NCI-H1930 (cell line): ENCODE measurements at regions not wholly inside any gene's neighbourhood (a gene's known extent, or its start where the extent isn't known, plus 50 kb on each side); places are given as distances from the start of the nearest gene placed in this dataset.
A peak's percentile ranks its signal among the peaks of the same experiment; 100 is the strongest.
"Not testable (repeated sequence)": the region's sequence is repeated elsewhere in the genome, so short reads cannot be mapped to it uniquely, and the experiment has no call there.

ENCODE experiments used
- DNase-seq, 2 experiments: peaks; one replicate each; lab custom pipeline; 2025; lab: John Stamatoyannopoulos, UW

- peak; percentile 22 to 52 for DNase-seq
Measured at GRCh38 chr6:99668036-99668705, 61.5 kb downstream of the PRDM13 start.

- DNase-seq: no peak
Measured at GRCh38 chr6:99689916-99690685, 83.5 kb downstream of the PRDM13 start.

DNA sequence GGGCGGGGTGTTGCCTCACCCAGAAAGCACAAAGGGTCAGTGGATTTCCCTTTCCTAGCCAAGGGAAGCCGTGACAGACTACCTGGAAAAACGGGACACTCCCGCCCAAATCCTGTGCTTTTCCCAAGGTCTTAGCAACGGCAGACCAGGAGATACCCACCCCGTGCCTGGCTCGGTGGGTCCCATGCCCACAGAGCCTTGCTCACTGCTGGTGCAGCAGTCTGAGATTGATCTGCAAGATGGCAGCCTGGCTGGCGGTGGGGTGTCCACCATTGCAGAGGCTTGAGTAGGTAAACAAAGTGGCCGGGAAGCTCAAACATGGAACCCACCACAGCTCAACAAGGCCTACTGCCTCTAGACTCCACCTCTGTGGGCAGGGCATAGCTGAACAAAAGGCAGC lies 95.7 kb downstream of the PRDM13 start:
- DNase-seq: not testable (repeated sequence)

- DNase-seq: no peak
Measured at GRCh38 chr6:99709062-99709461, 102.4 kb downstream of the PRDM13 start.

- no peak for DNase-seq
Measured at GRCh38 chr6:99711302-99711701, 104.7 kb downstream of the PRDM13 start.

DNA sequence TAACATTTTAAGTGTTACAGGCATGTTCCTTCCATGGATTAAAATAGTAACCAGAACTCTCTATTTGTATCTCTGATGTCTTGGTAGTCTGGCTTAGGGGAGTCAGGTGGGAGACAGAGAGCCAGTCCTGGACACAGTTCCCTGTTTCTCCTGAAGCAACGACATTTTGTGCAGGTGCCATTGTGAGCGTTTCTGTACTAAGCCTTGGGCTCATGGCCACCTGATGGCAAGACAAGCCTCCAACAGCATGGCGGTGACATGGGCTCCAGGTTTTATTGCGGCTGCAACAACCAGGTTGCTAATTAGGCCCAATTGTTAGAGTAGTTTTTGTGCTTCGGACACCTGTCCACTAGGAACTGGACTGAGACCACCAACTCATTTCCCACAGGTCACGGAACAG lies 105.3 kb downstream of the PRDM13 start:
- peak; percentile 74 to 91 for DNase-seq

DNA sequence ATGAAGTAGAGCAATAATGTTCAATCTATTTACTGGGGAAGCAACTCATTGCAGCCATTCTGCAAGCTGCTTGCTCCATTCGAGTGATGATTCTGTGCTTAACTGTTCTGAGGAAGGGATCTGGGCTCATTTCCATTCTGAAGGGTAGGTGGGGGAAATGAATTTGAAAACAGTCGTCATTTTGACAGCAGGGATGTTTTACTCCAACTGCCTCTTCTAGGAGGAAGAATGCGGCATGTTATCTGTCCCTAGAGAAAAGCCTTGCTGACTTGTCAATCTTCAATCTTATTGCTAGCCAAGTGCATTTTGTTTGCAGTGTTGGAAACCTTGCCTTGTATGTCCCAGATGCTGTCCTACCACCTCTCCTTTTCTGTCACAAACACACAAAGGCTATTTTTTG lies 105.9 kb downstream of the PRDM13 start:
- peak in 1 of 2 experiments; percentile 74 for DNase-seq

DNA sequence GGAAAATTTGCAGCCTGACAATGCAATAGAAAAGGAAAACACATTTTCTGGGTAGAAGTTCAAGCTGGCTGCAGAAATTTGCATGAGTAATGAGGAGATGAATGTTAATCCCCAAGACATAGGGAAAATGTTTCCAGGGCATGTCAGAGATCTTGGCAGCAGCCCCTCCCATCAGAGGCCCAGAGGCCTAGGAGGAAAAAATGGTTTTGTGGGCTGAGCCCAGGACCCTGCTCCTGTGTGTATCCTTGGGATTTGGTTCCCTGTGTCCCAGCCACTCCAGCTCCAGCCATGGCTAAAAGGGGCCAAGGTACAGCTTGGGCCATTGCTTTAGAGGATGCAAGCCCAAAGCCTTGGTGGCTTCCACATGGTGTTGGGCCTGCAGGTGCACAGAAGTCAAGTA lies 115.4 kb downstream of the PRDM13 start:
- not testable (repeated sequence) for DNase-seq

DNA sequence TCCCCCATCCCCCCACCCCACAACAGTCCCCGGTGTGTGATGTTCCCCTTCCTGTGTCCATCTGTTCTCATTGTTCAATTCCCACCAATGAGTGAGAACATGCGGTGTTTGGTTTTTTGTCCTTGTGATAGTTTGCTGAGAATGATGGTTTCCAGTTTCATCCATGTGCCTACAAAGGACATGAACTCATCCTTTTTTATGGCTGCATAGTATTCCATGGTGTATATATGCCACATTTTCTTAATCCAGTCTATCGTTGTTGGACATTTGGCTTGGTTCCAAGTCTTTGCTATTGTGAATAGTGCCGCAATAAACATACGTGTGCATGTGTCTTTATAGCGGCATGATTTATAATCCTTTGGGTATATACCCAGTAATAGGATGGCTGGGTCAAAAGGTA lies 123.6 kb downstream of the PRDM13 start:
- not testable (repeated sequence) for DNase-seq

DNA sequence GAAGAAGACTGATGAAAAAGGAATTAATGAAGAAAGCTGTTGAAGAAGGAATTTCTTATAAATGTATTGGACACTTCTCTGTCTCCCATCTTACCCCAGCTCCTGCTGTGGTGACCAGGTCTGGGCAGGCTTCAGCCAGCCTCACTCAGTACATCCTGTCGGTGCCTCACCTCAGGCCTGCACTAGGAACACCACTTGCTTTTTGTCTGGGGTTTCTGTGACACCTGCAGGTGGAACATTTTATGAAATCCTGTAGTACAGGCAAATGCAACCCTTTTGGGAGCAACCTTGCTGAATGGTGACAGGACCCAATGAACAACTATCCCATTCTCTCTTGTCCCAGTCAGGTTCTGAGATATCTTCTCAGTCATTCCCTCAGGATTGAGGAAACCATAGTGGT lies 129.7 kb downstream of the PRDM13 start:
- peak; percentile 26 to 34 for DNase-seq

DNA sequence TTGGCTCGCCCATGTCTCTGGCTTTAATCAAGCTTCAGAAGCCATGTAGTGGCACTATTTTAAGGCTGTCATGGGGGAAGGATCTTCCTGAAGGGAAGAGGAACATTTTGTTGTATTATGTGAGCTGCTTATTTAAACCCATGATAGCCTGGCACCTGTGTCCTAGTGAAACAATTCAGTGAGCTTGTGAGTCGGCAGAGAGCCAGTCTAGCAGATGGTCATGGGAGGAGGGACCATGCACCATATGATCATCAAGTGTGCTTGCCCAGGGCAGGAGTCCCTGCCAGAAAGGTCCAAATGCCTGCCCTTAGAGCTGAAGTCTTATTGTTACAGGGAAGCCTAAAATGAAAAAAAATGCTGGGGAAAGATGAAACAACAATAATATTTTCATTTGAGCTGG lies 132.9 kb downstream of the PRDM13 start:
- no peak for DNase-seq

- no peak for DNase-seq
Measured at GRCh38 chr6:99741092-99741491, 134.5 kb downstream of the PRDM13 start.

GRCh38 chr6:99743647-99744046 lies 137.0 kb downstream of the PRDM13 start:
- DNase-seq: no peak

GRCh38 chr6:99745651-99746050 lies 139.0 kb downstream of the PRDM13 start:
- DNase-seq: no peak

DNA sequence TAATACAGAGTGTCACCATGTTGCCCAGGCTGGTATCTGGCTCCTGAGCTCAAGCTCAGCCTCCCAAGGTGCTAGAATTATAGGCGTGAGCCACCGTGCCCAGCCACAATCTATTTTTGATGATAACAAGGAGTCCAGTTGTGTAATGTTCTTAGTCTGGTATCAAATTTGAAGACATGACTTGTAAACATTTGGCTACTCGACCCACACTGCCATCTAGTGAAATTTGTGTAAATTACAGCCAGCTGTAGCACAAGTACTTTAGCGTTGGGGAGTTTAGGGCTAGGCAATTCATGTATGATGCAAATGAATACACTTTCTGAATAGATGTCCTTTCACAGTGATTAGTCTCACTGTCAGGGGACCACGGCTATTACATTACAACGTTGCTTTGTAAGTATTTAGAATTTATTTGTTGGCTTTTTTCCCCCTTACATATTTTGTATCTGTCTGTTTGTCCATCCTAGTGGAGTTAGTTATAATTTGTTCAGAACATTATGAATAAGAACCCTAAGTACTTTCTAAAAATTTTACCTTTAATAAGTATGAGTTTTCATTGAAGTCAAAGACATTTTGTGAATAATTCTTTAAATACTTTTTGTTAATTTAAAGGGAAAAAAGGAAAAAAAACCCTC lies 139.7 kb downstream of the PRDM13 start:
- DNase-seq: peak; percentile 63 to 67

DNA sequence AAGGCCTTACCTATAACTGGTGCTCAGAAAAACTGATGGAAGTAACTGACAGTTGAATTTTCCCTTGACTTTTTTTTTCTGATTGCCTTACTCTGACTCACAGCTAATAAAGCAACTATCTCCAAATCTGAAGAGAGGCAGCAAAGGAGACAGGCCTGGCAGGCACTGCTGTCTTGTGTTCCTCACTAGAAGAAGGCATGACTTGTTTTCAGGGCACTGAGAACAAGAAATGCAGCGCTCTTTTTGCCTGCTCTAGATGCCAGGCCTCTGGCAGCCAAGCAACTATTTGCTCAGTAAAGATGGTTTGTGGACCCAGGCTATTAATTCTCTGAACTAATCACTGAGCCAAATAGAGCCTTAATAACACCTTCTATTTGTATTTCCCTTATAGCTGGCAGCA lies 155.1 kb downstream of the PRDM13 start:
- DNase-seq: peak in 1 of 2 experiments; percentile 19

- no peak for DNase-seq
Measured at GRCh38 chr6:99768166-99768565, 161.5 kb downstream of the PRDM13 start.

- no peak for DNase-seq
Measured at GRCh38 chr6:99779631-99780555, 173.3 kb downstream of the PRDM13 start.

DNA sequence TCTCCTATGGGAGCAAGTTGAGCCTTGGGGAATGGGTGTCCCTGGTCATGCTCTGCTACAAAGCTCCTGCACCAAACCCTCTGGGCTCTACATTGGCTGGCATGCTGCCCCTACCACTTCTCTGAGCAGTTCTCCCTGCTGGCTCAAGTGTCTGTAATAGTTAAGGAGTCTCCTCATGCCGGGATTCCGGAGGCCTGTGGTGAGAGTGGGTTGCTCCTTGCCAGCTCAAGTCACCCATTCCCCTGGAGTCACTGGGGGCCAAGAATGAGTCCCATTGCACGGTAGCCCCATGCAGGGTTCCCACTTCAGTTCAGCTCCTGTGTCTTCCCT lies 173.9 kb downstream of the PRDM13 start:
- no peak for DNase-seq

DNA sequence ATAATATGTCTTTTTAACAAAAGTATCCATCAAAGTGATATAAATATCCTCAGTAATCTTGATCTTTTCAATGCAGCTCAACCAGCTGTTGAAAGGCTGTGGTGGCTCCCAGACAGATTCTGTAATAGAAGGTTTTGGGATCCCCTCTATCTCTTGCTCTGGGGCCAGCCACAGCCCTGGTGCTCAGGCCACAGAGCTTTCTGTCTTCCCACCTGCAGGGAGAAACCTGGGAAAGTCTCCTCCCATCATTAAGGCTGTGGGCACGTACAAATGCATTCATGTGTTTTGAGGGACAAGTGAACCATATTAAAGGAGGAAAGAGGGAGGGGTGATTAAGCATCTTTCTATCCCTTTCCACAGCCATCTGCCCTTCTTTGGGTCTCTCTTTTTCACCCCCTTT lies 183.1 kb downstream of the PRDM13 start:
- no peak for DNase-seq

DNA sequence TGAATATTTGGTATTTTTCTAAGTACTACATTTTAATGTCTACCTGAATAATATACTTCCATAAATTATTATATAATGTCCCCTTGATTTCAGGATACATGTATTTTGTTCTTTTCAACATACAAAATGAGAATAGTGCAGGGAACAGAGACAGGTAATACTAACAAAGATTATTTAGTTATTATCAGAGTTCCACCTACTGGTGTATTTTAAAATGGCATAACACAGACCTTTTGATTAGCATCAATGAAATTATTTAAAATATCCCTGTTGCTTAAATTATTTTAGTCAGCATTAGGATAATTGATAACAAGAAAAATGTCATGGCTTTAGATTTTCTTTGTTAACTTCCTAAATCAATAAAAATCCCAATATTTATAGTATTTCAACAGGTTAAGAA lies 184.0 kb downstream of the PRDM13 start:
- no peak for DNase-seq

GRCh38 chr6:99801805-99802204 lies 192.2 kb downstream of the MCHR2 start:
- no peak for DNase-seq
